ENCODE measurements at regions not wholly inside any gene's neighbourhood (a gene's known extent, or its start where the extent isn't known, plus 50 kb on each side); places are given as distances from the start of the nearest gene placed in this dataset.

DNA sequence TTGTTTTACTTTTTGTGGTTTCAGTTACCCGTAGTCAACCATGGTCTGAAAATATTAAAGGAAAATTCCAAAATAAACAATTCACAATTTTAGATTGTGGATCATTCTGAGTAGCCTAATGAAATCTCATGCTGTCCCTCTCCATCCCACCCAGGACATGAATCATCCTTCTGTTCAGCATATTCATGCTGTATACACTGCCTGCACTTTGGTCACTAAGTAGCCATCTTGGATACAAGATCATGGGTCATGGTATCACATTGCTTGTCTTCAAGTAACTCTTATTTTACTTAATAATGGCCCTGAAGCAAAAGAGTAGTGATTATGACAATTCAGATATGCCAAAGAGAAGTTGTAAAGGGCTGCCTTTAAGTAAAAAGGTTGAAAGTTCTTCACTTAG, 536.5 kb upstream of the ACO1 start:
- H2BK20ac ChIP-seq (ENCODE audit: low read depth, low read length): no peak overlapping the region
- in situ Hi-C loops (cut with MboI; ENCODE audit: low sequenced_read_pairs): no loop called here
- H3K4me1 ChIP-seq (ENCODE audit: control insufficient read depth, insufficient read depth, low read length): no peaks in the 10 kb centered on the region
- no peak overlapping the region for H3K9ac ChIP-seq (ENCODE audit: low read depth, low read length)
- ChIA-PET POLR2A (ENCODE audit: unreplicated experiment) (no interaction called here), CTCF (no interaction called here)
- H2AK9ac ChIP-seq (replicated peaks; ENCODE audit: low read depth, low read length, poor library complexity): no peak overlapping the region
- H3K36me3 ChIP-seq (ENCODE audit: control insufficient read depth, insufficient read depth, low read length): no peaks in the 10 kb centered on the region
- H3K14ac ChIP-seq (replicated peaks; ENCODE audit: low read depth, low read length): no peak overlapping the region
- H3K4me2 ChIP-seq (ENCODE audit: low read depth, low read length): no peak overlapping the region
- H4K8ac ChIP-seq (ENCODE audit: low read depth in 2 of 2, low read length in 2 of 2): no peak overlapping the region
- H2AFZ ChIP-seq (replicated peaks; ENCODE audit: low read length, poor library complexity): no peak overlapping the region
- H4K91ac ChIP-seq (ENCODE audit: insufficient read depth, low read depth, low read length): no peak overlapping the region
- H3K56ac ChIP-seq (ENCODE audit: extremely low read depth, insufficient read depth, low read length): no peak overlapping the region
- ATAC-seq (ENCODE audit: low read depth) (no peak), DNase-seq (no peak)
- H3K4me3 ChIP-seq (ENCODE audit: insufficient read depth, low read depth, low read length): no peak overlapping the region
- no peak overlapping the region for H2AK5ac ChIP-seq (ENCODE audit: low read depth, low read length)
- WGBS, 2 experiments (ENCODE audit: extremely low coverage in 2 of 2, insufficient read length in 1 of 2): no CpG with 5 or more reads among the region's 1 CpG
- H3K9me3 ChIP-seq (ENCODE audit: control insufficient read depth, insufficient read depth, low read length): no peaks in the 10 kb centered on the region; the same call in 1 of the 2 replicates
- no peak overlapping the region for H2BK120ac ChIP-seq (ENCODE audit: low read depth, low read length)
- TF ChIP-seq, protein P1, sequence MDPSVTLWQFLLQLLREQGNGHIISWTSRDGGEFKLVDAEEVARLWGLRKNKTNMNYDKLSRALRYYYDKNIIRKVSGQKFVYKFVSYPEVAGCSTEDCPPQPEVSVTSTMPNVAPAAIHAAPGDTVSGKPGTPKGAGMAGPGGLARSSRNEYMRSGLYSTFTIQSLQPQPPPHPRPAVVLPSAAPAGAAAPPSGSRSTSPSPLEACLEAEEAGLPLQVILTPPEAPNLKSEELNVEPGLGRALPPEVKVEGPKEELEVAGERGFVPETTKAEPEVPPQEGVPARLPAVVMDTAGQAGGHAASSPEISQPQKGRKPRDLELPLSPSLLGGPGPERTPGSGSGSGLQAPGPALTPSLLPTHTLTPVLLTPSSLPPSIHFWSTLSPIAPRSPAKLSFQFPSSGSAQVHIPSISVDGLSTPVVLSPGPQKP (IDR thresholded peaks at IDR 0.05; ENCODE audit: borderline replicate concordance, low read depth, low read length): no peak
- no peak for TF ChIP-seq CTCF (conservative IDR thresholded peaks at IDR 0.05; ENCODE audit: low read depth, low read length)
- H3K27ac ChIP-seq (ENCODE audit: insufficient read depth, low read length): no peak overlapping the region
- no peaks in the 10 kb centered on the region for H3K27me3 ChIP-seq (ENCODE audit: control insufficient read depth, insufficient read depth, low read length)
- H3K79me1 ChIP-seq (ENCODE audit: low read depth in 1 of 2, low read length in 2 of 2): no peaks in the 10 kb centered on the region
- no TSS peak for BruUV-seq (replicated peaks)
- intact Hi-C loops (cut with micrococcal nuclease): loop anchor here (5.0 kb wide), 1 partner anchor 384 kb away; no protein-coding TSS in a partner anchor
- dilution Hi-C loops (cut with HindIII; ENCODE audit: low sequenced_read_pairs, unreplicated experiment): no loop called here
- no peak overlapping the region for H3K18ac ChIP-seq (ENCODE audit: low read depth, low read length)
- no peak overlapping the region for H4K5ac ChIP-seq (ENCODE audit: low read depth, low read length)
- H3K9me1 ChIP-seq (ENCODE audit: insufficient read depth, low read length): no peaks in the 10 kb centered on the region
- no peak overlapping the region for H3K23ac ChIP-seq (ENCODE audit: low read depth, low read length)
- H4K20me1 ChIP-seq (ENCODE audit: insufficient read depth, low read length): no peaks in the 10 kb centered on the region
- no peak overlapping the region for H3K4ac ChIP-seq (ENCODE audit: low read depth, low read length)
- H2BK5ac ChIP-seq (ENCODE audit: low read depth, low read length, poor library complexity, severe bottlenecking): no peak overlapping the region
- no peak overlapping the region for H2BK15ac ChIP-seq (ENCODE audit: low read depth, low read length)
